Loucy (cell line): ENCODE measurements at regions not wholly inside any gene's neighbourhood (a gene's known extent, or its start where the extent isn't known, plus 50 kb on each side); places are given as distances from the start of the nearest gene placed in this dataset.

Experiments used
- H2AFZ ChIP-seq: fragments of 200-600 bp; sonication (generic); 2 replicates; pipeline ENCODE4 v1.6.0; 2016; ENCODE audit warnings: antibody characterized with exemption, mild to moderate bottlenecking, low read length, moderate library complexity
- H3F3A ChIP-seq: fragments of 200-600 bp; 2 replicates; pipeline ENCODE4 v1.6.0; 2016; ENCODE audit warnings: antibody characterized with exemption, low read depth, mild to moderate bottlenecking
- H3K27me3 ChIP-seq: fragments of 200-600 bp; sonication (generic); 2 replicates; pipeline ENCODE4 v1.6.1; 2014; ENCODE audit warnings: low read length, mild to moderate bottlenecking; ENCODE audit not compliant: insufficient read depth, poor library complexity, severe bottlenecking
- H3K36me3 ChIP-seq: fragments of 200-600 bp; sonication (generic); 2 replicates; pipeline ENCODE4 v1.6.1; 2016; ENCODE audit warnings: low read length; ENCODE audit not compliant: insufficient read depth
- H3K4me1 ChIP-seq: fragments of 200-600 bp; sonication (generic); 2 replicates; pipeline ENCODE4 v1.5.1; 2014; ENCODE audit warnings: low read length, mild to moderate bottlenecking; ENCODE audit not compliant: insufficient read depth, poor library complexity, severe bottlenecking
- H3K4me2 ChIP-seq: fragments of 200-600 bp; sonication (generic); 2 replicates; pipeline ENCODE4 v1.6.0; 2014; ENCODE audit warnings: antibody characterized with exemption, low read length, low read depth, mild to moderate bottlenecking; ENCODE audit not compliant: poor library complexity, severe bottlenecking
- H3K4me3 ChIP-seq: fragments of 200-600 bp; sonication (generic); 2 replicates; pipeline ENCODE4 v1.5.1; 2014; ENCODE audit warnings: low read length, mild to moderate bottlenecking, mixed read lengths; ENCODE audit not compliant: poor library complexity, severe bottlenecking
- H3K79me2 ChIP-seq: fragments of 200-600 bp; sonication (generic); 2 replicates; pipeline ENCODE4 v1.6.1; 2014; ENCODE audit warnings: low read length; ENCODE audit not compliant: insufficient read depth
- H3K9ac ChIP-seq: fragments of 200-600 bp; sonication (generic); 2 replicates; pipeline ENCODE4 v1.6.0; 2014; ENCODE audit warnings: mild to moderate bottlenecking, low read depth, low read length, moderate library complexity; ENCODE audit not compliant: poor library complexity, severe bottlenecking
- H3K9me2 ChIP-seq: fragments of 200-600 bp; sonication (generic); replicated peaks from 2 replicates; pipeline ENCODE4 v1.6.1; 2016; ENCODE audit warnings: low read depth, low read length, mixed read lengths
- H3K9me3 ChIP-seq: fragments of 200-600 bp; sonication (generic); 2 replicates; pipeline ENCODE4 v1.6.1; 2014; ENCODE audit warnings: mild to moderate bottlenecking, antibody characterized with exemption, low read length, low read depth; ENCODE audit not compliant: insufficient read depth
- H4K20me1 ChIP-seq: fragments of 200-600 bp; sonication (generic); 2 replicates; pipeline ENCODE4 v1.6.0; 2014; ENCODE audit warnings: antibody characterized with exemption, low read length, mild to moderate bottlenecking; ENCODE audit not compliant: insufficient read depth, poor library complexity, severe bottlenecking
- CTCF ChIP-seq: fragments of 200-600 bp; sonication (generic); conservative IDR thresholded peaks from 2 replicates; pipeline ENCODE4 v1.5.1; 2014; ENCODE audit warnings: mild to moderate bottlenecking, antibody characterized with exemption, low read length
- EZH2phosphoT487 ChIP-seq: fragments of 200-600 bp; IDR thresholded peaks from 2 replicates; pipeline ENCODE4 v1.6.1; 2018; ENCODE audit warnings: antibody characterized with exemption, mild to moderate bottlenecking, moderate library complexity, borderline replicate concordance

- no peak overlapping the region for H2AFZ ChIP-seq
- no peak overlapping the region for H3K9ac ChIP-seq
- no peaks in the 10 kb centered on the region; the same call in none of the 2 replicates for H3K9me3 ChIP-seq
- H3K4me2 ChIP-seq = no peak overlapping the region
- H3K27me3 ChIP-seq = no peaks in the 10 kb centered on the region
- no peak overlapping the region for H3K4me3 ChIP-seq
- H4K20me1 ChIP-seq = no peaks in the 10 kb centered on the region
- no peaks in the 10 kb centered on the region for H3K79me2 ChIP-seq
- TF ChIP-seq EZH2phosphoT487 (no peak), CTCF (no peak)
- H3K9me2 ChIP-seq = no peaks in the 10 kb centered on the region
- no peaks in the 10 kb centered on the region for H3F3A ChIP-seq
- no peaks in the 10 kb centered on the region for H3K36me3 ChIP-seq
- no peaks in the 10 kb centered on the region for H3K4me1 ChIP-seq
These were observed 157.9 kb downstream of the ADCYAP1 start for GRCh38 chr18:1062588-1062987.

- H3K4me2 ChIP-seq = no peak overlapping the region
- H3K9me2 ChIP-seq = no peaks in the 10 kb centered on the region
- no peak for TF ChIP-seq CTCF
- TF ChIP-seq EZH2phosphoT487 = no peak
- H4K20me1 ChIP-seq = no peaks in the 10 kb centered on the region
- no peaks in the 10 kb centered on the region for H3K9me3 ChIP-seq
- H3K79me2 ChIP-seq = no peaks in the 10 kb centered on the region
- no peak overlapping the region for H3K9ac ChIP-seq
- no peaks in the 10 kb centered on the region for H3K27me3 ChIP-seq
- no peaks in the 10 kb centered on the region for H3K36me3 ChIP-seq
- H3F3A ChIP-seq = no peaks in the 10 kb centered on the region
- no peaks in the 10 kb centered on the region for H3K4me1 ChIP-seq
- H3K4me3 ChIP-seq = no peak overlapping the region
- H2AFZ ChIP-seq = no peak overlapping the region
These were observed 170.7 kb downstream of the ADCYAP1 start for GRCh38 chr18:1075322-1075721.

GRCh38 chr18:1075876-1076275, 171.2 kb downstream of the ADCYAP1 start:
- no peak overlapping the region for H3K4me3 ChIP-seq
- TF ChIP-seq CTCF (no peak), EZH2phosphoT487 (no peak)
- no peaks in the 10 kb centered on the region for H3K79me2 ChIP-seq
- no peaks in the 10 kb centered on the region for H3K9me3 ChIP-seq
- H4K20me1 ChIP-seq = no peaks in the 10 kb centered on the region
- H3F3A ChIP-seq = no peaks in the 10 kb centered on the region
- no peaks in the 10 kb centered on the region for H3K9me2 ChIP-seq
- no peak overlapping the region for H2AFZ ChIP-seq
- H3K4me2 ChIP-seq = no peak overlapping the region
- H3K4me1 ChIP-seq = no peaks in the 10 kb centered on the region
- H3K36me3 ChIP-seq = no peaks in the 10 kb centered on the region
- H3K9ac ChIP-seq = no peak overlapping the region
- H3K27me3 ChIP-seq = no peaks in the 10 kb centered on the region
